OCI-LY7 (cell line): ENCODE measurements at regions not wholly inside any gene's neighbourhood (a gene's known extent, or its start where the extent isn't known, plus 50 kb on each side); places are given as distances from the start of the nearest gene placed in this dataset.

ENCODE experiments used
- BruUV-seq: library from RNA; stranded (reverse); fragments of 400-500 nt; replicated peaks from 2 replicates; lab custom pipeline; 2021; lab: Mats Ljungman, UMichigan
- CTCF ChIA-PET: fragments of 300-600 bp; sonication (Branson Sonifier 250); formaldehyde crosslinking; loops from one replicate; lab custom pipeline; 2022; ENCODE audit warnings: antibody characterized with exemption; ENCODE audit not compliant: unreplicated experiment; lab: Charles Lee
- POLR2A ChIA-PET: fragments of 300-600 bp; sonication (Branson Sonifier 250); formaldehyde crosslinking; loops from one replicate; lab custom pipeline; 2022; ENCODE audit warnings: antibody characterized with exemption; lab: Charles Lee
- DNase-seq: peaks from one replicate; pipeline ENCODE4 v3.0.0-alpha.2; 2015; ENCODE audit warnings: low spot score
- H2AFZ ChIP-seq: fragments of 200-600 bp; sonication (generic), shearing (Covaris generic); 2 replicates; pipeline ENCODE4 v1.6.1; 2014; ENCODE audit warnings: mild to moderate bottlenecking, antibody characterized with exemption, low read length, moderate library complexity
- H3K27ac ChIP-seq: fragments of 200-600 bp; sonication (generic); 2 replicates; pipeline ENCODE4 v1.5.1; 2014; ENCODE audit warnings: mixed run types, low read depth, mild to moderate bottlenecking, moderate library complexity, low read length, inconsistent platforms; ENCODE audit not compliant: poor library complexity, severe bottlenecking
- H3K36me3 ChIP-seq: fragments of 200-600 bp; sonication (generic); 2 replicates; pipeline ENCODE4 v1.6.1; 2014; ENCODE audit warnings: mild to moderate bottlenecking, antibody characterized with exemption, low read length, moderate library complexity, mixed read lengths; ENCODE audit not compliant: insufficient read depth
- H3K4me1 ChIP-seq: fragments of 200-600 bp; sonication (generic); 2 replicates; pipeline ENCODE4 v1.5.1; 2014; ENCODE audit warnings: mild to moderate bottlenecking, low read length; ENCODE audit not compliant: insufficient read depth, poor library complexity, severe bottlenecking
- H3K4me2 ChIP-seq: fragments of 200-600 bp; sonication (generic); 2 replicates; pipeline ENCODE4 v1.6.1; 2014; ENCODE audit warnings: mild to moderate bottlenecking, low read length
- H3K4me3 ChIP-seq: fragments of 200-600 bp; sonication (generic); 2 replicates; pipeline ENCODE4 v1.5.1; 2014; ENCODE audit warnings: mild to moderate bottlenecking, low read depth, low read length; ENCODE audit not compliant: poor library complexity, severe bottlenecking
- H3K79me2 ChIP-seq: fragments of 200-600 bp; sonication (generic); 2 replicates; pipeline ENCODE4 v1.6.1; 2016; ENCODE audit warnings: low read depth, mild to moderate bottlenecking, low read length, moderate library complexity, mixed read lengths; ENCODE audit not compliant: insufficient read depth
- H3K9me2 ChIP-seq: fragments of 200-600 bp; sonication (generic); 2 replicates; pipeline ENCODE4 v1.6.1; 2016; ENCODE audit warnings: mild to moderate bottlenecking, low read length, mixed read lengths; ENCODE audit not compliant: insufficient read depth
- H3K9me3 ChIP-seq: fragments of 200-600 bp; sonication (generic); 2 replicates; pipeline ENCODE4 v1.6.1; 2014; ENCODE audit warnings: mild to moderate bottlenecking, mixed run types, low read length, mixed read lengths
- H4K20me1 ChIP-seq: fragments of 200-600 bp; sonication (generic); 2 replicates; pipeline ENCODE4 v1.6.1; 2014; ENCODE audit warnings: mild to moderate bottlenecking, antibody characterized with exemption, low read length, moderate library complexity, mixed read lengths; ENCODE audit not compliant: insufficient read depth
- EZH2phosphoT487 ChIP-seq: fragments of 200-600 bp; sonication (generic); IDR thresholded peaks from 2 replicates; pipeline ENCODE4 v1.6.1; 2018; ENCODE audit warnings: low read depth, borderline replicate concordance, mild to moderate bottlenecking, mixed run types, antibody characterized with exemption, low read length, moderate library complexity, mixed read lengths
- intact Hi-C: fragments of 100-400 bp; cut with micrococcal nuclease; formaldehyde crosslinking; loops from one replicate; pipeline ENCODE4 v1.10.0; 2022; ENCODE audit not compliant: unreplicated experiment
- TF ChIP-seq, protein P1 (sequence below): fragments of 200-600 bp; sonication (generic); conservative IDR thresholded peaks from 2 replicates; pipeline ENCODE4 v1.5.1; 2014; ENCODE audit warnings: mild to moderate bottlenecking, antibody characterized with exemption, low read length, moderate library complexity, mixed read lengths

DNA sequence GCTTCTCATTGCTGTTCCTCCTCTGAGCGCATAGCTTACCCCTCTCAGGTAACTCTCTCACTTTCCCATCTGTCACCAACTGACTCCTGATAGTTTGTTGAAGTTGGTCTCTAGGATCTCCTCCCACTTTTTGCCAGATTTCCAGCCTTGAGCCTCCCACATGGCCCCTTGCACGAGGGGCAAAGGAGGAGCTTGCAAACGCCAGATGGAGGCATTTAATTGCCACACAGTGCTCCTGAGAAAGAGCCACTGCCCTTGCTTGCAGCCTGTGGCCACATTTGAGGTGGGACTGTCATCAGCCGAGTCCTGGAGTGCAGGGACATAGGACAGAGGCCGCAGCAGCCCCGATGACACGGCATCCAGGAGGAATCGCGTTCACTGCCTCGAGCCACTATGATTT, 348.7 kb downstream of the SMOC2 start:
- Histone ChIP-seq H3K36me3 (no peaks in the 10 kb centered on the region), H3K9me2 (no peaks in the 10 kb centered on the region), H3K4me3 (no peak overlapping the region), H3K79me2 (no peaks in the 10 kb centered on the region), H3K4me1 (no peaks in the 10 kb centered on the region), H4K20me1 (no peaks in the 10 kb centered on the region), H3K4me2 (no peak overlapping the region), H3K9me3 (no peaks in the 10 kb centered on the region), H2AFZ (no peak overlapping the region), H3K27ac (no peak overlapping the region)
- POLR2A ChIA-PET, result no interaction called here
- no peak for TF ChIP-seq EZH2phosphoT487
- TF ChIP-seq, protein P1, sequence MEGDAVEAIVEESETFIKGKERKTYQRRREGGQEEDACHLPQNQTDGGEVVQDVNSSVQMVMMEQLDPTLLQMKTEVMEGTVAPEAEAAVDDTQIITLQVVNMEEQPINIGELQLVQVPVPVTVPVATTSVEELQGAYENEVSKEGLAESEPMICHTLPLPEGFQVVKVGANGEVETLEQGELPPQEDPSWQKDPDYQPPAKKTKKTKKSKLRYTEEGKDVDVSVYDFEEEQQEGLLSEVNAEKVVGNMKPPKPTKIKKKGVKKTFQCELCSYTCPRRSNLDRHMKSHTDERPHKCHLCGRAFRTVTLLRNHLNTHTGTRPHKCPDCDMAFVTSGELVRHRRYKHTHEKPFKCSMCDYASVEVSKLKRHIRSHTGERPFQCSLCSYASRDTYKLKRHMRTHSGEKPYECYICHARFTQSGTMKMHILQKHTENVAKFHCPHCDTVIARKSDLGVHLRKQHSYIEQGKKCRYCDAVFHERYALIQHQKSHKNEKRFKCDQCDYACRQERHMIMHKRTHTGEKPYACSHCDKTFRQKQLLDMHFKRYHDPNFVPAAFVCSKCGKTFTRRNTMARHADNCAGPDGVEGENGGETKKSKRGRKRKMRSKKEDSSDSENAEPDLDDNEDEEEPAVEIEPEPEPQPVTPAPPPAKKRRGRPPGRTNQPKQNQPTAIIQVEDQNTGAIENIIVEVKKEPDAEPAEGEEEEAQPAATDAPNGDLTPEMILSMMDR, result no peak
- no TSS peak for BruUV-seq
- CTCF ChIA-PET, result no interaction called here
- no peak for DNase-seq
- intact Hi-C loops, result no loop called here

DNA sequence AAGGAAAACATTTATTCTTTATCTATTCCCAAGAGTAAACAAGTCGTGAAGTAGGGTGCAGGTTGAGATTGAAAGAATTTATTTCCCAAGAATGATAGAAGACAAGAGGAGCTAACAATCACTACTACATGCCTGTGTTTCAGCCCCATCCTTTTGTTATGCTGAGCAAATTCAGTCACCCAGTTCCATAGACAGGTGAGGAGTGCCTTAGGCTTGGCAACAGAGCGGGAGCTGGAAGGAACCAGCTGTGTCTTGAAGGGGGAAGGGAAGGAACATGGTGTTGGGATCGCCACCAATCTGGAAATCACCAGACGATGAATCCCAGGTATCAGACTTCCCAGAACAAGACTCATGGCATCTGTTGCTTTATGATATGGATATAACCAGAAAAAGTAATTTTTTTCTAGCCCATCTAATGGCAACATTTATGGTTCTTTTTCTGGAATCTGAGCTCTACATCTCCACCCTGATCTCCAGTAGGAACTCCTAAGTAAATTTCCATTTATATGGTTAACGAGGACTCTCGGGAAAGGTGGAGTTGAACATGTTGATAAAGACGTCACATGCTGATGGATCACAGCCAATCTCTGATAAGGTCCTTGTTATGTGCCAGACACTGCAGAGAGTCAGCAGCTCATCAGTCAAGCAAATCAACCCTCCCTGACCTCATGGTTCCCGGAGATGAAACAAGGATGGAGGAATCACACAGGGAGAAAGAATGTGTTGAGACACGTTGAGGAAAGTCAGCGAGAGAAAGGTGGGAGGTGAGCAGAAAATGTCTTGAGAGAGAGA, 344.9 kb downstream of the SMOC2 start:
- no peaks in the 10 kb centered on the region for H3K9me2 ChIP-seq
- H3K9me3 ChIP-seq, result no peaks in the 10 kb centered on the region
- intact Hi-C loops, result no loop called here
- CTCF ChIA-PET, result interaction anchor here (0.6 kb wide), 1 partner anchor 1007 kb away, joined by 3 read pairs; no protein-coding TSS in a partner anchor
- BruUV-seq, result no TSS peak
- no peaks in the 10 kb centered on the region for H3K4me1 ChIP-seq
- H3K79me2 ChIP-seq, result no peaks in the 10 kb centered on the region
- no peak overlapping the region for H3K27ac ChIP-seq
- DNase-seq, result no peak
- no peak overlapping the region for H3K4me3 ChIP-seq
- no peak overlapping the region for H3K4me2 ChIP-seq
- H4K20me1 ChIP-seq, result no peaks in the 10 kb centered on the region
- POLR2A ChIA-PET, result no interaction called here
- no peaks in the 10 kb centered on the region for H3K36me3 ChIP-seq
- no peak overlapping the region for H2AFZ ChIP-seq
- TF ChIP-seq EZH2phosphoT487, result no peak

DNA sequence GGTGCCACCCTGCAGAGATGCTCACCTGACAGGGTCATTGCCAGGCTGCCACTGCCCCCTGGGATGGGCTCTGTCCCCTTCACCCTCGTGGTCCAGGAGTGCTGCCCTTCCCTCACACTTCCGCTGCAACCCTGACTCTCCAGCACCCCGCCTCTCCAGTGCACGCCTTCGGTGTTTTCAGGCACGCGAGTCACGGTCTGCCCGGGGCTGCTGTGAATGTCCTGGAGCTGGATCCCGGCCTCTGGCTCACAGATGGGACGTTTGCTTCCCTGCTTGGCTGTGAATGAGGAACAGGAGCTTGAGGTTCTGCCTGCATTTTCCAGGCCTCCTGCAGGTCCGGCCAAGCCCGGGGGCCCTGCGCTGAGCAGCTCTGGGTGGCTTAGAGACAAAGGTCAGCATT, 343.4 kb downstream of the SMOC2 start:
- Histone ChIP-seq H3K36me3 (no peaks in the 10 kb centered on the region), H3K4me2 (no peak overlapping the region), H3K9me2 (no peaks in the 10 kb centered on the region), H3K27ac (no peak overlapping the region), H4K20me1 (no peaks in the 10 kb centered on the region), H3K4me1 (no peaks in the 10 kb centered on the region), H3K4me3 (no peak overlapping the region), H3K9me3 (no peaks in the 10 kb centered on the region), H3K79me2 (no peaks in the 10 kb centered on the region), H2AFZ (no peak overlapping the region)
- intact Hi-C loops, result no loop called here
- CTCF ChIA-PET, result no interaction called here
- POLR2A ChIA-PET, result no interaction called here
- no peak for DNase-seq
- TF ChIP-seq EZH2phosphoT487, result no peak
- TF ChIP-seq, protein P1, result no peak
- no TSS peak for BruUV-seq
